Caco-2 (cell line): ENCODE measurements at regions not wholly inside any gene's neighbourhood (a gene's known extent, or its start where the extent isn't known, plus 50 kb on each side); places are given as distances from the start of the nearest gene placed in this dataset.

Experiments used
- BruUV-seq: library from RNA; stranded (reverse); fragments of 400-500 nt; replicated peaks from 2 replicates; lab custom pipeline; 2021; lab: Mats Ljungman, UMichigan
- CTCF ChIA-PET: fragments of 300-600 bp; sonication (Branson Sonifier 250); formaldehyde crosslinking; loops from one replicate; lab custom pipeline; 2022; ENCODE audit warnings: antibody characterized with exemption; lab: Charles Lee
- POLR2A ChIA-PET: fragments of 300-600 bp; sonication (Branson Sonifier 250); formaldehyde crosslinking; loops from one replicate; lab custom pipeline; 2022; ENCODE audit warnings: antibody characterized with exemption; lab: Charles Lee
- DNase-seq, 2 experiments: peaks; one replicate each; pipeline versions ENCODE4 v3.0.0 to v3.0.0-alpha.2; 2020 to 2022
- H3K27me3 ChIP-seq: replicated peaks from 2 replicates; pipeline ENCODE4 v1.6.0; 2011; ENCODE audit warnings: low read length; ENCODE audit not compliant: control insufficient read depth, insufficient read depth
- H3K36me3 ChIP-seq: 2 replicates; pipeline ENCODE4 v1.5.1; 2011; ENCODE audit warnings: low read length; ENCODE audit not compliant: control insufficient read depth, insufficient read depth
- H3K4me1 ChIP-seq: fragments of 250-450 bp; sonication (Bioruptor Pico); 2 replicates; pipeline ENCODE4 v1.5.1; 2020; ENCODE audit warnings: mild to moderate bottlenecking
- H3K4me3 ChIP-seq: 2 replicates; pipeline ENCODE4 v1.5.1; 2011; ENCODE audit warnings: low read depth, mild to moderate bottlenecking, control low read depth, low read length
- H3K9me3 ChIP-seq: fragments of 250-450 bp; sonication (Bioruptor Pico); 2 replicates; pipeline ENCODE4 v1.5.1; 2020; ENCODE audit warnings: mild to moderate bottlenecking, moderate library complexity
- H3K27ac Mint-ChIP-seq: one replicate; pipeline ENCODE4 v1.8.0; 2022; ENCODE audit warnings: mixed read lengths; ENCODE audit not compliant: unreplicated experiment
- H3K27me3 Mint-ChIP-seq: one replicate; pipeline ENCODE4 v1.8.0; 2022; ENCODE audit warnings: mixed read lengths; ENCODE audit not compliant: insufficient read depth, unreplicated experiment
- H3K36me3 Mint-ChIP-seq: one replicate; pipeline ENCODE4 v1.8.0; 2022; ENCODE audit warnings: mild to moderate bottlenecking, mixed read lengths; ENCODE audit not compliant: insufficient read depth, unreplicated experiment
- H3K4me1 Mint-ChIP-seq: one replicate; pipeline ENCODE4 v1.8.0; 2022; ENCODE audit warnings: low read depth, mixed read lengths; ENCODE audit not compliant: unreplicated experiment
- H3K4me3 Mint-ChIP-seq: one replicate; pipeline ENCODE4 v1.8.0; 2022; ENCODE audit warnings: mild to moderate bottlenecking, moderate library complexity, mixed read lengths; ENCODE audit not compliant: unreplicated experiment
- H3K9me3 Mint-ChIP-seq: one replicate; pipeline ENCODE4 v1.8.0; 2022; ENCODE audit warnings: mixed read lengths; ENCODE audit not compliant: unreplicated experiment
- CTCF ChIP-seq, 2 experiments: fragments of 200-600 bp in 1 of 2; IDR thresholded peaks; 1 replicate in 1 of 2; 2 replicates in 1 of 2; pipeline versions ENCODE4 v1.5.1 to v1.8.0; 2011 to 2022; ENCODE audit warnings: antibody characterized with exemption in 1 of 2, control low read depth in 1 of 2, inconsistent platforms in 1 of 2, low read depth in 1 of 2, low read length in 1 of 2, mild to moderate bottlenecking in 1 of 2, moderate library complexity in 1 of 2; ENCODE audit not compliant: insufficient read depth in 1 of 2, severe bottlenecking in 1 of 2, unreplicated experiment in 1 of 2
- intact Hi-C: fragments of 100-400 bp; cut with micrococcal nuclease; formaldehyde crosslinking; loops from one replicate; pipeline ENCODE4 v1.10.0; 2022; ENCODE audit not compliant: unreplicated experiment

- POLR2A ChIA-PET, result no interaction called here
- Histone ChIP-seq H3K4me3 (no peak overlapping the region), H3K27me3 (no peaks in the 10 kb centered on the region), H3K9me3 (no peaks in the 10 kb centered on the region), H3K36me3 (no peaks in the 10 kb centered on the region), H3K4me1 (no peaks in the 10 kb centered on the region)
- Mint-ChIP-seq H3K27ac (no peak overlapping the region), H3K4me1 (no peaks in the 10 kb centered on the region), H3K4me3 (no peak overlapping the region), H3K36me3 (no peaks in the 10 kb centered on the region), H3K9me3 (peaks cover 11% of the 10 kb centered on the region), H3K27me3 (peaks cover 31% of the 10 kb centered on the region)
- TF ChIP-seq CTCF (IDR thresholded peaks at IDR 0.05; ENCODE audit: insufficient read depth in 1 of 2, low read depth in 1 of 2, low read length in 1 of 2, severe bottlenecking in 1 of 2, unreplicated experiment in 1 of 2), result no peak
- no peak for DNase-seq
- intact Hi-C loops, result no loop called here
- CTCF ChIA-PET, result no interaction called here
- no TSS peak for BruUV-seq
Observed at GRCh38 chr20:39600156-39600555, 638.0 kb downstream of the DHX35 start.

- no peaks in the 10 kb centered on the region for H3K4me1 ChIP-seq
- Mint-ChIP-seq H3K27ac (no peak overlapping the region), H3K4me3 (no peak overlapping the region), H3K9me3 (peaks cover 11% of the 10 kb centered on the region), H3K27me3 (peaks cover 29% of the 10 kb centered on the region), H3K4me1 (no peaks in the 10 kb centered on the region), H3K36me3 (no peaks in the 10 kb centered on the region)
- H3K36me3 ChIP-seq, result no peaks in the 10 kb centered on the region
- no peaks in the 10 kb centered on the region for H3K27me3 ChIP-seq
- no peak overlapping the region for H3K4me3 ChIP-seq
- no peak for TF ChIP-seq CTCF (IDR thresholded peaks at IDR 0.05; ENCODE audit: insufficient read depth in 1 of 2, low read depth in 1 of 2, low read length in 1 of 2, severe bottlenecking in 1 of 2, unreplicated experiment in 1 of 2)
- intact Hi-C loops, result no loop called here
- DNase-seq, result no peak
- ChIA-PET CTCF (no interaction called here), POLR2A (no interaction called here)
- H3K9me3 ChIP-seq, result 0 out of 2 replicates have a peak, but pooled peaks cover under 1% of the 10 kb centered on the region
- no TSS peak for BruUV-seq
Observed at GRCh38 chr20:39596554-39596953, 634.4 kb downstream of the DHX35 start.

- ChIA-PET CTCF (no interaction called here), POLR2A (no interaction called here)
- no peak for TF ChIP-seq CTCF (IDR thresholded peaks at IDR 0.05; ENCODE audit: insufficient read depth in 1 of 2, low read depth in 1 of 2, low read length in 1 of 2, severe bottlenecking in 1 of 2, unreplicated experiment in 1 of 2)
- no TSS peak for BruUV-seq
- intact Hi-C loops, result no loop called here
- Mint-ChIP-seq H3K27ac (no peak overlapping the region), H3K9me3 (no peaks in the 10 kb centered on the region), H3K27me3 (peaks cover 19% of the 10 kb centered on the region), H3K4me1 (no peaks in the 10 kb centered on the region), H3K4me3 (no peak overlapping the region), H3K36me3 (no peaks in the 10 kb centered on the region)
- Histone ChIP-seq H3K4me1 (no peaks in the 10 kb centered on the region), H3K9me3 (0 out of 2 replicates have a peak, but pooled peaks cover 5% of the 10 kb centered on the region), H3K4me3 (no peak overlapping the region), H3K27me3 (no peaks in the 10 kb centered on the region), H3K36me3 (no peaks in the 10 kb centered on the region)
- no peak for DNase-seq
Observed at GRCh38 chr20:39592371-39592770, 630.2 kb downstream of the DHX35 start.
